ENCODE measurements at regions not wholly inside any gene's neighbourhood (a gene's known extent, or its start where the extent isn't known, plus 50 kb on each side); places are given as distances from the start of the nearest gene placed in this dataset.

GRCh38 chr7:20267482-20267881, 50.3 kb upstream of the MACC1 start:
- H3K4me1 Mint-ChIP-seq (ENCODE audit: low read depth), result no peaks in the 10 kb centered on the region

GRCh38 chr7:20268824-20269223, 51.6 kb upstream of the MACC1 start:
- no peaks in the 10 kb centered on the region for H3K4me1 Mint-ChIP-seq (ENCODE audit: low read depth)
- H3K9me3 Mint-ChIP-seq, result no peaks in the 10 kb centered on the region

More at GRCh38 chr7:20267482-20267881, 50.3 kb upstream of the MACC1 start:
- Mint-ChIP-seq H3K27ac (no peak overlapping the region), H3K4me3 (no peak overlapping the region), H3K9me3 (no peaks in the 10 kb centered on the region), H3K36me3 (ENCODE audit: low read depth) (no peaks in the 10 kb centered on the region), H3K27me3 (ENCODE audit: low read depth) (no peaks in the 10 kb centered on the region)

DNA sequence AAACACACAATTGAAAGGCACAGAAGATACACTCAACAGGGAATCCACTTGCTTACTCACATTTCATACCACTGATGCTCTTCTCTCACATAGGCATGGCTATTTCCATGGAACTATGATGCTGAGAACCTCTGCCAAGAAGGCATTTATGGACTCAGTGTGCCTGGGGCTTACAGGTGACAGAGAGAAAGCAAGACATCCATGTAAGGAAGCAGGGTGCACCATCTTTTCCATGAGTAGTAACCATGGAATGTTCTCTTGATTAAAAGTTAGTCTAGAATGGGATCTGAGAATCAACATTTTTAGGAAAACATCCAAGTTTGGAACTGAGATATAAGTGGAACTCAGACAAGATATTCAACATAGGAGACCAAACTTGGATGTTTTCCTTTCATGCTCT, 52.5 kb upstream of the MACC1 start:
- no peaks in the 10 kb centered on the region for H3K4me1 Mint-ChIP-seq (ENCODE audit: low read depth)
- no peak overlapping the region for H3K4me3 Mint-ChIP-seq
- no peaks in the 10 kb centered on the region for H3K9me3 Mint-ChIP-seq
- no peaks in the 10 kb centered on the region for H3K27me3 Mint-ChIP-seq (ENCODE audit: low read depth)
- no peaks in the 10 kb centered on the region for H3K36me3 Mint-ChIP-seq (ENCODE audit: low read depth)
- H3K27ac Mint-ChIP-seq, result no peak overlapping the region

More at GRCh38 chr7:20268824-20269223, 51.6 kb upstream of the MACC1 start:
- no peaks in the 10 kb centered on the region for H3K27me3 Mint-ChIP-seq (ENCODE audit: low read depth)
- H3K27ac Mint-ChIP-seq, result no peak overlapping the region
- H3K36me3 Mint-ChIP-seq (ENCODE audit: low read depth), result no peaks in the 10 kb centered on the region
- no peak overlapping the region for H3K4me3 Mint-ChIP-seq

GRCh38 chr7:20270371-20270770, 53.2 kb upstream of the MACC1 start:
- no peaks in the 10 kb centered on the region for H3K9me3 Mint-ChIP-seq
- H3K4me3 Mint-ChIP-seq, result no peak overlapping the region
- no peaks in the 10 kb centered on the region for H3K4me1 Mint-ChIP-seq (ENCODE audit: low read depth)
- no peaks in the 10 kb centered on the region for H3K36me3 Mint-ChIP-seq (ENCODE audit: low read depth)
- H3K27ac Mint-ChIP-seq, result no peak overlapping the region
- H3K27me3 Mint-ChIP-seq (ENCODE audit: low read depth), result no peaks in the 10 kb centered on the region

DNA sequence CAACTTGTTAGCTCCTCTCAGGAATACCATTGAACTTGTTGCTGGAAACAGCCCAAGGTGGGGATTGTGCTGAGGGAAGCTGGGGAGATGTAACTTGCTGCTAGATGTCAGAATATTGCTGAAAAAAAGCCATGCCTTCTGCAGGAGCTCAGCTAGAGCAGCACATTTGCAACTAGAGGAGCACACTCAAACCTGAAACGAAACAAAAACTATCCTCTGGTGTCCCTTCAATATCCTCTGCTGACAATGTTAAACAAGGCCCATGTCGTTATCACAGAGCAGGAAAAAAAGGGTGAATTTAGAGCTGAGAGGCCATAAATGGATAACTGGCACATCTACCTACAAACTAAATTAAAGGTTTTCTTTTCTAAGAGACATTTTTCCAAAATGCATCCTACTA, 53.7 kb upstream of the MACC1 start:
- H3K4me3 Mint-ChIP-seq, result no peak overlapping the region
- H3K27ac Mint-ChIP-seq, result no peak overlapping the region
- no peaks in the 10 kb centered on the region for H3K9me3 Mint-ChIP-seq
- no peaks in the 10 kb centered on the region for H3K4me1 Mint-ChIP-seq (ENCODE audit: low read depth)
- no peaks in the 10 kb centered on the region for H3K36me3 Mint-ChIP-seq (ENCODE audit: low read depth)
- H3K27me3 Mint-ChIP-seq (ENCODE audit: low read depth), result no peaks in the 10 kb centered on the region

- no peaks in the 10 kb centered on the region for H3K4me1 Mint-ChIP-seq (ENCODE audit: low read depth)
- no peaks in the 10 kb centered on the region for H3K9me3 Mint-ChIP-seq
- H3K27me3 Mint-ChIP-seq (ENCODE audit: low read depth), result no peaks in the 10 kb centered on the region
- no peaks in the 10 kb centered on the region for H3K36me3 Mint-ChIP-seq (ENCODE audit: low read depth)
- no peak overlapping the region for H3K4me3 Mint-ChIP-seq
- no peak overlapping the region for H3K27ac Mint-ChIP-seq
Measured at GRCh38 chr7:20275637-20276036, 55.1 kb upstream of the ITGB8 start.

GRCh38 chr7:20276705-20277472, 53.8 kb upstream of the ITGB8 start:
- Mint-ChIP-seq H3K27me3 (ENCODE audit: low read depth) (no peaks in the 10 kb centered on the region), H3K9me3 (no peaks in the 10 kb centered on the region), H3K27ac (peak overlapping the region; percentile 3), H3K4me1 (ENCODE audit: low read depth) (no peaks in the 10 kb centered on the region), H3K36me3 (ENCODE audit: low read depth) (no peaks in the 10 kb centered on the region), H3K4me3 (no peak overlapping the region)

DNA sequence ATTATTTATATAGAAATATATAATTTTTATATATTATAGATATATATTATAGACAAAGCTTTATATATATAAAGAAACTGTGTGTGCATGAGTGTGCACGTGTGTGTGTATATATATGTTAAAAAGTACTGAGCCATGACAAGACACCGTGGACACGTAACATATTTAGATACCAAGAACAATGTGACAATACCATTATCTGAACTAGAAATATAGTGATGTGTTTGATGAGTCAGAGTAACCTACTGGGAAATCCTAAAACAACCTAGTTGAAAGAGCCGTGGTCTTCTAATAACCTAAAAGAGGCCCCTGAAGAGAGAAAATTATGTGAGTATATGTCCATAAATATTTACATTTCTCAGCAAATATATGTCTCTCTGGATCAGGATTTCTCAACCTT, 50.7 kb upstream of the ITGB8 start:
- H3K27me3 Mint-ChIP-seq (ENCODE audit: low read depth), result no peaks in the 10 kb centered on the region

GRCh38 chr7:20280475-20281351, 50.0 kb upstream of the ITGB8 start:
- H3K27ac Mint-ChIP-seq, result no peak overlapping the region
- no peak overlapping the region for H3K4me3 Mint-ChIP-seq
- no peaks in the 10 kb centered on the region for H3K27me3 Mint-ChIP-seq (ENCODE audit: low read depth)
- no peaks in the 10 kb centered on the region for H3K36me3 Mint-ChIP-seq (ENCODE audit: low read depth)
- H3K9me3 Mint-ChIP-seq, result no peaks in the 10 kb centered on the region
- H3K4me1 Mint-ChIP-seq (ENCODE audit: low read depth), result no peaks in the 10 kb centered on the region

More for the DNA sequence above, 50.7 kb upstream of the ITGB8 start:
- H3K27ac Mint-ChIP-seq, result no peak overlapping the region
- no peaks in the 10 kb centered on the region for H3K9me3 Mint-ChIP-seq
- H3K4me3 Mint-ChIP-seq, result no peak overlapping the region
- no peaks in the 10 kb centered on the region for H3K36me3 Mint-ChIP-seq (ENCODE audit: low read depth)
- H3K4me1 Mint-ChIP-seq (ENCODE audit: low read depth), result no peaks in the 10 kb centered on the region

All from T-helper 1 cell treated with Interleukin-12 subunit alpha and Interleukin-12 subunit beta and Interleukin-4 antibody, amounts not matched to agents 30 μg/mL and 1 μg/mL, for 36 hours (primary cell).